Gastroesophageal sphincter (tissue), 3 donors: ENCODE measurements at regions not wholly inside any gene's neighbourhood (a gene's known extent, or its start where the extent isn't known, plus 50 kb on each side); places are given as distances from the start of the nearest gene placed in this dataset.

Experiments
- EP300 ChIP-seq: sonication (generic); formaldehyde crosslinking; IDR thresholded peaks from one replicate; pipeline ENCODE4 v1.6.1; 2017; ENCODE audit warnings: antibody characterized with exemption, mild to moderate bottlenecking
- POLR2A ChIP-seq, 2 donors: fragments of 450-650 bp; IDR thresholded peaks; one replicate each; pipeline ENCODE4 v1.6.1; 2017; ENCODE audit warnings: antibody characterized with exemption in 2 of 2, mild to moderate bottlenecking in 2 of 2, moderate library complexity in 1 of 2
- TF ChIP-seq, protein P1 (sequence below), 4 experiments: fragments of 200-600 bp in 2 of 4; fragments of 450-650 bp in 2 of 4; sonication (generic) in 1 of 4; IDR thresholded peaks; one replicate each; pipeline ENCODE4 v1.5.1; 2017 to 2019; ENCODE audit warnings: antibody characterized with exemption in 4 of 4, mild to moderate bottlenecking in 2 of 4, moderate library complexity in 2 of 4

DNA sequence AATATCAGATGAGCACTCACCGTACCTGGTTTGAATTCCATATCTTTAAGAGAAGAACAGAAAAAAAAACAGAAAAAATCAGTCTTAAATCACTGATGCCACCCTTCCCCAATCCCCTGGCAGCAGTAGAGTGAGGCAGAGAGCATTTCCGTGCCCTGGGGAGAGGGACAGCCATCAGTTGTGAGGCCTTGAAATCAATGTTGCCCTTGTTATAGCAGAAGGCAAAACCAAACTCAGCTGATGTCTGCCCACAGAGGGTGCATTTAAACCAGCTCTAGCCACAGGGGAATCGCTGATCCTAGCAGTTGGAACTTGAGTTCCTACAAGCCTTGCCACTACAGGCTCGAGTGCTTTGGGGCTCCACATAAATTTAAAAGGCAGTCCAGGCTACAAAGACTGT lies 338.5 kb upstream of the FMR1 start:
- TF ChIP-seq POLR2A (IDR thresholded peaks at IDR 0.05) (no peak), EP300 (no peak)
- TF ChIP-seq, protein P1, sequence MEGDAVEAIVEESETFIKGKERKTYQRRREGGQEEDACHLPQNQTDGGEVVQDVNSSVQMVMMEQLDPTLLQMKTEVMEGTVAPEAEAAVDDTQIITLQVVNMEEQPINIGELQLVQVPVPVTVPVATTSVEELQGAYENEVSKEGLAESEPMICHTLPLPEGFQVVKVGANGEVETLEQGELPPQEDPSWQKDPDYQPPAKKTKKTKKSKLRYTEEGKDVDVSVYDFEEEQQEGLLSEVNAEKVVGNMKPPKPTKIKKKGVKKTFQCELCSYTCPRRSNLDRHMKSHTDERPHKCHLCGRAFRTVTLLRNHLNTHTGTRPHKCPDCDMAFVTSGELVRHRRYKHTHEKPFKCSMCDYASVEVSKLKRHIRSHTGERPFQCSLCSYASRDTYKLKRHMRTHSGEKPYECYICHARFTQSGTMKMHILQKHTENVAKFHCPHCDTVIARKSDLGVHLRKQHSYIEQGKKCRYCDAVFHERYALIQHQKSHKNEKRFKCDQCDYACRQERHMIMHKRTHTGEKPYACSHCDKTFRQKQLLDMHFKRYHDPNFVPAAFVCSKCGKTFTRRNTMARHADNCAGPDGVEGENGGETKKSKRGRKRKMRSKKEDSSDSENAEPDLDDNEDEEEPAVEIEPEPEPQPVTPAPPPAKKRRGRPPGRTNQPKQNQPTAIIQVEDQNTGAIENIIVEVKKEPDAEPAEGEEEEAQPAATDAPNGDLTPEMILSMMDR (IDR thresholded peaks at IDR 0.05) = no peak
